ENCODE measurements at regions not wholly inside any gene's neighbourhood (a gene's known extent, or its start where the extent isn't known, plus 50 kb on each side); places are given as distances from the start of the nearest gene placed in this dataset.

DNA sequence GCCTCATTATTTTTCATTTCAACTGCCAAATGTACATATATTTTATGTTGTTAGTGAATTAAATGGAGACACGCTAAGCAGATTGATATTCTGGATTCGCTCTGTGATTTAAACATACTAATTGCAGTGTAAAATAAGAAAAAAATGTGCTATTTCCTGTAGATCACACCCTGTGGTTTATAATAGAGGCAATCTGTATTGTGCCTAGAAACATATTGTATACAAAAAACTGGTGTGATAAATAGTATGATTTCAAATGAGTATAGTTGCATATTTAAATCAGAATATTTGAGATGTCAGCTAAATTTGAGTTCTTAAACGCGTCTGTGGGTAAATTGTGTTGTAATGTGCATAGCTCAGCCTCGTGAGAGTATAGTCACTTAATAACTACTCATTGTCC, 643.9 kb downstream of the TBC1D4 start:
- no peak for TF ChIP-seq CTCF (IDR thresholded peaks at IDR 0.05; ENCODE audit: low read depth, low read length)
- TF ChIP-seq, protein P1, sequence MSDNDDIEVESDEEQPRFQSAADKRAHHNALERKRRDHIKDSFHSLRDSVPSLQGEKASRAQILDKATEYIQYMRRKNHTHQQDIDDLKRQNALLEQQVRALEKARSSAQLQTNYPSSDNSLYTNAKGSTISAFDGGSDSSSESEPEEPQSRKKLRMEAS (IDR thresholded peaks at IDR 0.05; ENCODE audit: low read depth, low read length): no peak

All from NB4 (cell line).